Glutamatergic neuron (in vitro differentiated cells): ENCODE measurements at regions not wholly inside any gene's neighbourhood (a gene's known extent, or its start where the extent isn't known, plus 50 kb on each side); places are given as distances from the start of the nearest gene placed in this dataset.
"Not testable (repeated sequence)": the region's sequence is repeated elsewhere in the genome, so short reads cannot be mapped to it uniquely, and the experiment has no call there.

Experiments used
- DNase-seq: peaks from one replicate; pipeline ENCODE4 v3.0.0; 2022
- H3K27ac Mint-ChIP-seq: one replicate; pipeline ENCODE4 v1.8.0; 2020; ENCODE audit warnings: mild to moderate bottlenecking, mixed read lengths, inconsistent platforms; ENCODE audit not compliant: unreplicated experiment
- H3K27me3 Mint-ChIP-seq: one replicate; pipeline ENCODE4 v1.8.0; 2020; ENCODE audit warnings: mild to moderate bottlenecking, moderate library complexity, mixed read lengths, inconsistent platforms; ENCODE audit not compliant: unreplicated experiment
- H3K36me3 Mint-ChIP-seq: one replicate; pipeline ENCODE4 v1.8.0; 2020; ENCODE audit warnings: mild to moderate bottlenecking, mixed read lengths, inconsistent platforms; ENCODE audit not compliant: unreplicated experiment
- H3K4me1 Mint-ChIP-seq: one replicate; pipeline ENCODE4 v1.8.0; 2020; ENCODE audit warnings: mild to moderate bottlenecking, low read depth, mixed read lengths, inconsistent platforms; ENCODE audit not compliant: unreplicated experiment
- H3K4me3 Mint-ChIP-seq: one replicate; pipeline ENCODE4 v1.8.0; 2020; ENCODE audit warnings: mild to moderate bottlenecking, mixed read lengths, inconsistent platforms; ENCODE audit not compliant: unreplicated experiment
- H3K9me3 Mint-ChIP-seq: one replicate; pipeline ENCODE4 v1.8.0; 2020; ENCODE audit warnings: mild to moderate bottlenecking, moderate library complexity, mixed read lengths, inconsistent platforms; ENCODE audit not compliant: unreplicated experiment

- H3K36me3 Mint-ChIP-seq: not testable (repeated sequence)
Measured at GRCh38 chr5:177847914-177848313, 65.2 kb upstream of the FAM153A start.

GRCh38 chr5:177846598-177846997 is 63.9 kb upstream of the FAM153A start:
- not testable (repeated sequence) for H3K4me1 Mint-ChIP-seq

More at GRCh38 chr5:177847914-177848313, 65.2 kb upstream of the FAM153A start:
- not testable (repeated sequence) for H3K9me3 Mint-ChIP-seq, H3K4me3 Mint-ChIP-seq, H3K4me1 Mint-ChIP-seq, DNase-seq, H3K27me3 Mint-ChIP-seq, H3K27ac Mint-ChIP-seq

GRCh38 chr5:177845906-177846305 is 63.2 kb upstream of the FAM153A start:
- H3K27me3 Mint-ChIP-seq, H3K4me3 Mint-ChIP-seq, H3K9me3 Mint-ChIP-seq, H3K27ac Mint-ChIP-seq, H3K36me3 Mint-ChIP-seq, H3K4me1 Mint-ChIP-seq, DNase-seq: not testable (repeated sequence)

More at GRCh38 chr5:177846598-177846997, 63.9 kb upstream of the FAM153A start:
- H3K4me3 Mint-ChIP-seq, H3K27me3 Mint-ChIP-seq, H3K27ac Mint-ChIP-seq, H3K9me3 Mint-ChIP-seq, DNase-seq, H3K36me3 Mint-ChIP-seq: not testable (repeated sequence)

- H3K9me3 Mint-ChIP-seq, DNase-seq, H3K4me1 Mint-ChIP-seq, H3K27ac Mint-ChIP-seq, H3K27me3 Mint-ChIP-seq, H3K36me3 Mint-ChIP-seq, H3K4me3 Mint-ChIP-seq: not testable (repeated sequence)
Measured at GRCh38 chr5:177836191-177836590, 53.5 kb upstream of the FAM153A start.
